Calu3 (cell line): ENCODE measurements at regions not wholly inside any gene's neighbourhood (a gene's known extent, or its start where the extent isn't known, plus 50 kb on each side); places are given as distances from the start of the nearest gene placed in this dataset.

Experiments used
- BruUV-seq: library from RNA; stranded (reverse); fragments of 400-500 nt; replicated peaks from 2 replicates; lab custom pipeline; 2021; lab: Mats Ljungman, UMichigan
- CTCF ChIA-PET: fragments of 300-600 bp; sonication (Branson Sonifier 250); formaldehyde crosslinking; loops from one replicate; lab custom pipeline; 2022; ENCODE audit warnings: antibody characterized with exemption; lab: Charles Lee
- DNase-seq: peaks from one replicate; pipeline ENCODE4 v3.0.0; 2022
- H3K27ac Mint-ChIP-seq: one replicate; pipeline ENCODE4 v1.8.0; 2022; ENCODE audit warnings: mixed read lengths; ENCODE audit not compliant: unreplicated experiment
- H3K27me3 Mint-ChIP-seq: one replicate; pipeline ENCODE4 v1.8.0; 2022; ENCODE audit warnings: mixed read lengths; ENCODE audit not compliant: unreplicated experiment
- H3K36me3 Mint-ChIP-seq: one replicate; pipeline ENCODE4 v1.8.0; 2022; ENCODE audit warnings: mild to moderate bottlenecking, moderate library complexity, mixed read lengths; ENCODE audit not compliant: insufficient read depth, unreplicated experiment
- H3K4me1 Mint-ChIP-seq: one replicate; pipeline ENCODE4 v1.8.0; 2022; ENCODE audit warnings: mild to moderate bottlenecking, low read depth, mixed read lengths; ENCODE audit not compliant: unreplicated experiment
- H3K4me3 Mint-ChIP-seq: one replicate; pipeline ENCODE4 v1.8.0; 2022; ENCODE audit warnings: mild to moderate bottlenecking, low read depth, moderate library complexity, mixed read lengths; ENCODE audit not compliant: unreplicated experiment
- H3K9me3 Mint-ChIP-seq: one replicate; pipeline ENCODE4 v1.8.0; 2022; ENCODE audit warnings: low read depth, mixed read lengths; ENCODE audit not compliant: unreplicated experiment
- intact Hi-C: fragments of 100-400 bp; cut with micrococcal nuclease; formaldehyde crosslinking; loops from one replicate; pipeline ENCODE4 v1.10.0; 2022; ENCODE audit not compliant: unreplicated experiment
- TF ChIP-seq, protein P1 (sequence below): fragments of 200-600 bp; IDR thresholded peaks from one replicate; pipeline ENCODE4 v1.8.0; 2022; ENCODE audit warnings: antibody characterized with exemption; ENCODE audit not compliant: unreplicated experiment

DNA sequence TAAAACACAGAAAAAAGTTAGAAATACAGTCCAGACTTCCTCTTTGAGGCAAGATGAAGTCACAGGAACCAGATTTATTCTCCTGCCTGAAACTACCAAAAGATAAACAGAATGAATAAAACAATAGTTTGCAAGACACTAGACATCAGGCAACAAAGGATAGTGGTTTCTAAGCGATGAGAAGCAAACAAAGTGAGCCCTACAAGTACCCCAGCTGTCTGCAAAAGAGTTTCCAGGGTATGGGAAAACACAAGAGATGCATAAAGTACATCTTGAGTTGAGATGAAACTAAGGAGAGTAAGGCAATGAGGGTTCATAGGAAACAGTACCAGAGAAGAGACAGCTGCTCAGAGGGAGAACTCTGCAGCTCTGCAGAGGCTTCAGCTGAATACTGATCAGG, 83.3 kb upstream of the COL24A1 start:
- Mint-ChIP-seq H3K9me3 (peaks cover 4% of the 10 kb centered on the region), H3K4me3 (no peak overlapping the region), H3K4me1 (no peaks in the 10 kb centered on the region), H3K27ac (no peak overlapping the region), H3K27me3 (no peaks in the 10 kb centered on the region), H3K36me3 (no peaks in the 10 kb centered on the region)
- DNase-seq = no peak
- intact Hi-C loops = no loop called here
- TF ChIP-seq, protein P1, sequence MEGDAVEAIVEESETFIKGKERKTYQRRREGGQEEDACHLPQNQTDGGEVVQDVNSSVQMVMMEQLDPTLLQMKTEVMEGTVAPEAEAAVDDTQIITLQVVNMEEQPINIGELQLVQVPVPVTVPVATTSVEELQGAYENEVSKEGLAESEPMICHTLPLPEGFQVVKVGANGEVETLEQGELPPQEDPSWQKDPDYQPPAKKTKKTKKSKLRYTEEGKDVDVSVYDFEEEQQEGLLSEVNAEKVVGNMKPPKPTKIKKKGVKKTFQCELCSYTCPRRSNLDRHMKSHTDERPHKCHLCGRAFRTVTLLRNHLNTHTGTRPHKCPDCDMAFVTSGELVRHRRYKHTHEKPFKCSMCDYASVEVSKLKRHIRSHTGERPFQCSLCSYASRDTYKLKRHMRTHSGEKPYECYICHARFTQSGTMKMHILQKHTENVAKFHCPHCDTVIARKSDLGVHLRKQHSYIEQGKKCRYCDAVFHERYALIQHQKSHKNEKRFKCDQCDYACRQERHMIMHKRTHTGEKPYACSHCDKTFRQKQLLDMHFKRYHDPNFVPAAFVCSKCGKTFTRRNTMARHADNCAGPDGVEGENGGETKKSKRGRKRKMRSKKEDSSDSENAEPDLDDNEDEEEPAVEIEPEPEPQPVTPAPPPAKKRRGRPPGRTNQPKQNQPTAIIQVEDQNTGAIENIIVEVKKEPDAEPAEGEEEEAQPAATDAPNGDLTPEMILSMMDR = no peak
- CTCF ChIA-PET = no interaction called here
- BruUV-seq = no TSS peak

DNA sequence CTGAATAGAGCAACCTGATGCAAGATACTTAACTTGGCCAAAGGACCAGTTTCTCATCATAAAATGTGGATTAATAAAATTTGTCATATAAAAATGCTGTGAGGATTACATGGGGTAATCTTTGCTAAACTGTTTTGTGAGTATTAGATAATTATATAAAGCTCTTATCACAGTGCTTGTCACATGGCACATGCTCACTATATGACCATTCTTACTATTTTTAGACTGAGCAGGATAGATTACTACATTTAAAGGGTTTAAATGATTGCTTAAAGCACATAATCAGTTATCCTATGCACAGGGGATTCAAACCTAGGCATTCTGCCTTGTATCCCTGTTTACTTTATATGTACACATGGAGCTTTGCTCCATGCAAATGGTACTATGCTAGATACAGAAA, 82.9 kb upstream of the COL24A1 start:
- BruUV-seq = no TSS peak
- H3K36me3 Mint-ChIP-seq = no peaks in the 10 kb centered on the region
- DNase-seq = no peak
- H3K4me3 Mint-ChIP-seq = no peak overlapping the region
- H3K27me3 Mint-ChIP-seq = no peaks in the 10 kb centered on the region
- H3K27ac Mint-ChIP-seq = no peak overlapping the region
- peaks cover 4% of the 10 kb centered on the region for H3K9me3 Mint-ChIP-seq
- TF ChIP-seq, protein P1 = no peak
- intact Hi-C loops = no loop called here
- CTCF ChIA-PET = interaction anchor here (0.6 kb wide), 1 partner anchor 98 kb away, joined by 3 read pairs; no protein-coding TSS in a partner anchor
- no peaks in the 10 kb centered on the region for H3K4me1 Mint-ChIP-seq

GRCh38 chr1:86238226-86238625, 81.7 kb upstream of the COL24A1 start:
- peaks cover 4% of the 10 kb centered on the region for H3K9me3 Mint-ChIP-seq
- H3K4me3 Mint-ChIP-seq = no peak overlapping the region
- no peak for DNase-seq
- CTCF ChIA-PET = no interaction called here
- no peaks in the 10 kb centered on the region for H3K36me3 Mint-ChIP-seq
- H3K27ac Mint-ChIP-seq = no peak overlapping the region
- BruUV-seq = no TSS peak
- no peaks in the 10 kb centered on the region for H3K27me3 Mint-ChIP-seq
- intact Hi-C loops = no loop called here
- TF ChIP-seq, protein P1 = no peak
- no peaks in the 10 kb centered on the region for H3K4me1 Mint-ChIP-seq

- no peaks in the 10 kb centered on the region for H3K4me1 Mint-ChIP-seq
- peaks cover 12% of the 10 kb centered on the region for H3K27me3 Mint-ChIP-seq
- TF ChIP-seq, protein P1 = no peak
- no TSS peak for BruUV-seq
- no peak overlapping the region for H3K4me3 Mint-ChIP-seq
- no peaks in the 10 kb centered on the region for H3K36me3 Mint-ChIP-seq
- H3K27ac Mint-ChIP-seq = no peak overlapping the region
- DNase-seq = no peak
- H3K9me3 Mint-ChIP-seq = peaks cover 4% of the 10 kb centered on the region
- CTCF ChIA-PET = no interaction called here
- intact Hi-C loops = no loop called here
These were observed 79.3 kb upstream of the COL24A1 start for GRCh38 chr1:86235852-86236251.
